ENCODE measurements at regions not wholly inside any gene's neighbourhood (a gene's known extent, or its start where the extent isn't known, plus 50 kb on each side); places are given as distances from the start of the nearest gene placed in this dataset.
A peak's percentile ranks its signal among the peaks of the same experiment; 100 is the strongest.

- in situ Hi-C loops (cut with HindIII; ENCODE audit: low pct_unique_long_range_greater_than_20kb, low sequenced_read_pairs) = no loop called here
- DNase-seq (ENCODE audit: low read depth in 1 of 2, low spot score in 1 of 2) = no peak
These were observed 59.8 kb upstream of the ANTXRL start for GRCh38 chr10:46226900-46227558.

GRCh38 chr10:46227571-46227935 is 59.2 kb upstream of the ANTXRL start:
- in situ Hi-C loops (cut with HindIII; ENCODE audit: low pct_unique_long_range_greater_than_20kb, low sequenced_read_pairs) = no loop called here
- DNase-seq (ENCODE audit: low read depth in 1 of 2, low spot score in 1 of 2) = no peak
- TF ChIP-seq JUND (IDR thresholded peaks at IDR 0.05; ENCODE audit: low read depth) = no peak

More at GRCh38 chr10:46226900-46227558, 59.8 kb upstream of the ANTXRL start:
- no peak for TF ChIP-seq JUND (IDR thresholded peaks at IDR 0.05; ENCODE audit: low read depth)

- DNase-seq (ENCODE audit: low read depth in 1 of 2, low spot score in 1 of 2) = no peak
- in situ Hi-C loops (cut with HindIII; ENCODE audit: low pct_unique_long_range_greater_than_20kb, low sequenced_read_pairs) = no loop called here
- TF ChIP-seq JUND (IDR thresholded peaks at IDR 0.05; ENCODE audit: low read depth) = no peak
These were observed 58.7 kb upstream of the ANTXRL start for GRCh38 chr10:46227936-46228562.

GRCh38 chr10:46228563-46229071 is 58.2 kb upstream of the ANTXRL start:
- no peak for TF ChIP-seq JUND (IDR thresholded peaks at IDR 0.05; ENCODE audit: low read depth)
- peak; percentile 83 to 84 for DNase-seq (ENCODE audit: low read depth in 1 of 2, low spot score in 1 of 2)
- in situ Hi-C loops (cut with HindIII; ENCODE audit: low pct_unique_long_range_greater_than_20kb, low sequenced_read_pairs) = no loop called here

- in situ Hi-C loops (cut with HindIII; ENCODE audit: low pct_unique_long_range_greater_than_20kb, low sequenced_read_pairs) = no loop called here
- DNase-seq (ENCODE audit: low read depth in 1 of 2, low spot score in 1 of 2) = no peak
- no peak for TF ChIP-seq JUND (IDR thresholded peaks at IDR 0.05; ENCODE audit: low read depth)
These were observed 57.6 kb upstream of the ANTXRL start for GRCh38 chr10:46229144-46229563.

- in situ Hi-C loops (cut with HindIII; ENCODE audit: low pct_unique_long_range_greater_than_20kb, low sequenced_read_pairs) = no loop called here
- TF ChIP-seq JUND (IDR thresholded peaks at IDR 0.05; ENCODE audit: low read depth) = no peak
- no peak for DNase-seq (ENCODE audit: low read depth in 1 of 2, low spot score in 1 of 2)
These were observed 56.2 kb upstream of the ANTXRL start for GRCh38 chr10:46230615-46231014.

GRCh38 chr10:46231087-46231486 is 55.7 kb upstream of the ANTXRL start:
- TF ChIP-seq JUND (IDR thresholded peaks at IDR 0.05; ENCODE audit: low read depth) = no peak
- in situ Hi-C loops (cut with HindIII; ENCODE audit: low pct_unique_long_range_greater_than_20kb, low sequenced_read_pairs) = no loop called here
- no peak for DNase-seq (ENCODE audit: low read depth in 1 of 2, low spot score in 1 of 2)

- no peak for DNase-seq (ENCODE audit: low read depth in 1 of 2, low spot score in 1 of 2)
- in situ Hi-C loops (cut with HindIII; ENCODE audit: low pct_unique_long_range_greater_than_20kb, low sequenced_read_pairs) = no loop called here
- no peak for TF ChIP-seq JUND (IDR thresholded peaks at IDR 0.05; ENCODE audit: low read depth)
These were observed 54.7 kb upstream of the ANTXRL start for GRCh38 chr10:46232084-46232483.

- no peak for DNase-seq (ENCODE audit: low read depth in 1 of 2, low spot score in 1 of 2)
- in situ Hi-C loops (cut with HindIII; ENCODE audit: low pct_unique_long_range_greater_than_20kb, low sequenced_read_pairs) = no loop called here
- no peak for TF ChIP-seq JUND (IDR thresholded peaks at IDR 0.05; ENCODE audit: low read depth)
These were observed 54.1 kb upstream of the ANTXRL start for GRCh38 chr10:46232666-46233065.

GRCh38 chr10:46233181-46233580 is 53.6 kb upstream of the ANTXRL start:
- in situ Hi-C loops (cut with HindIII; ENCODE audit: low pct_unique_long_range_greater_than_20kb, low sequenced_read_pairs) = no loop called here
- no peak for DNase-seq (ENCODE audit: low read depth in 1 of 2, low spot score in 1 of 2)

GRCh38 chr10:46234026-46234425 is 52.8 kb upstream of the ANTXRL start:
- TF ChIP-seq JUND (IDR thresholded peaks at IDR 0.05; ENCODE audit: low read depth) = no peak
- no peak for DNase-seq (ENCODE audit: low read depth in 1 of 2, low spot score in 1 of 2)
- in situ Hi-C loops (cut with HindIII; ENCODE audit: low pct_unique_long_range_greater_than_20kb, low sequenced_read_pairs) = no loop called here

More at GRCh38 chr10:46233181-46233580, 53.6 kb upstream of the ANTXRL start:
- TF ChIP-seq JUND (IDR thresholded peaks at IDR 0.05; ENCODE audit: low read depth) = no peak

- in situ Hi-C loops (cut with HindIII; ENCODE audit: low pct_unique_long_range_greater_than_20kb, low sequenced_read_pairs) = no loop called here
These were observed 52.3 kb upstream of the ANTXRL start for GRCh38 chr10:46234431-46235060.

More at GRCh38 chr10:46234431-46235060, 52.3 kb upstream of the ANTXRL start:
- no peak for TF ChIP-seq JUND (IDR thresholded peaks at IDR 0.05; ENCODE audit: low read depth)
- no peak for DNase-seq (ENCODE audit: low read depth in 1 of 2, low spot score in 1 of 2)

Measured in T47D (cell line).